PFSK-1 (cell line): ENCODE measurements at regions not wholly inside any gene's neighbourhood (a gene's known extent, or its start where the extent isn't known, plus 50 kb on each side); places are given as distances from the start of the nearest gene placed in this dataset.

ENCODE experiments used
- FOXP2 ChIP-seq: optimal IDR thresholded peaks from 2 replicates; pipeline ENCODE3; 2011; ENCODE audit warnings: borderline replicate concordance, control low read depth, inconsistent platforms; ENCODE audit not compliant: insufficient read depth; ENCODE audit errors: extremely low read length, extremely low read depth
- POLR2AphosphoS5 ChIP-seq: IDR thresholded peaks from 2 replicates; pipeline ENCODE4 v1.6.1; 2012; ENCODE audit warnings: low read depth, mild to moderate bottlenecking, control low read depth, low read length, moderate library complexity
- REST ChIP-seq, 2 experiments: IDR thresholded peaks; 2 replicates each; pipeline versions ENCODE4 v1.6.1 to v1.8.0; 2011 to 2012; ENCODE audit warnings: low read depth in 2 of 2, low read length in 2 of 2, control low read depth in 1 of 2, inconsistent platforms in 1 of 2, mild to moderate bottlenecking in 1 of 2, moderate library complexity in 1 of 2; ENCODE audit not compliant: insufficient read depth in 1 of 2

GRCh38 chr14:58861586-58861985 is 223.8 kb downstream of the DACT1 start:
- no peak for TF ChIP-seq POLR2AphosphoS5
- no peak for TF ChIP-seq REST (IDR thresholded peaks at IDR 0.05; ENCODE audit: insufficient read depth in 1 of 2, low read depth in 2 of 2, low read length in 2 of 2)
- no peak for TF ChIP-seq FOXP2
